ENCODE measurements at regions not wholly inside any gene's neighbourhood (a gene's known extent, or its start where the extent isn't known, plus 50 kb on each side); places are given as distances from the start of the nearest gene placed in this dataset.

DNA sequence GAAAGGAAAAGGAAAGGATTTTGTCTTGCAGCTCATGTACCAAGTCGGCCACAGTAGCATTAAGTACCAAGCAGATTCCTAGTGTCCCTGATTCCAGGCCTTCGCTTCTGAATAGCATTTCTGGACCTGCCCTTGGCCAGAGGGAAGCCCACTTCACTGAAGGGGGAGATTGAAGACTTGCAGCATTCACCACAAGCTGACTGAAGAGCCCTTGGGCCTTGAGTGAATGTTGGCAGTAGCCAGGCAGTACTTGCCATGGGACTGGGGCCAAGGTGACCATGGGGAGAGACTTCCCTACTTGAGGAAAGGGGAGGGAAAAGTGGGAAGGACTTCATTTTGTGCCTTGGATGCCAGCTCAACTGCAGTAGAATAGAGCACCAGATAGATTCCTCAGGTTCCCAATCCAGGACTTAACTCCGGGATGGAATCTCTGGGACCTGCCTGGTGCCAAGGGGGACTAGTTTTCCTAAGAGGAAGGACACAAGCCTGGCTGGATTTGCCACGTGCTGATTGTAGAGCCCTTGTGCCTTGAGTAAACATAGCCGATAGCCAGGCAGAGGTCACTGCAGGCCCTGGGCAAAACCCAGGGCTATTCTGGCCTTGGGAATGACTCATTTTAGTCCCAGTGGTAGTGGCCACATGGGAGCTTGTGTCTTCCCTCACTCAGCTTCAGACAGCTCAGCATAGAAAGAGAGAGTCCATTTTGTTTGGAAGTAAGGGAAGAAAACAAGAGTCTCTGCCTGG, 141.7 kb upstream of the KCND2 start:
- H3K27me3 ChIP-seq: no peaks in the 10 kb centered on the region
- TF ChIP-seq EP300 (IDR thresholded peaks at IDR 0.05) (no peak), POLR2A (IDR thresholded peaks at IDR 0.05) (no peak)
- TF ChIP-seq, protein P1, sequence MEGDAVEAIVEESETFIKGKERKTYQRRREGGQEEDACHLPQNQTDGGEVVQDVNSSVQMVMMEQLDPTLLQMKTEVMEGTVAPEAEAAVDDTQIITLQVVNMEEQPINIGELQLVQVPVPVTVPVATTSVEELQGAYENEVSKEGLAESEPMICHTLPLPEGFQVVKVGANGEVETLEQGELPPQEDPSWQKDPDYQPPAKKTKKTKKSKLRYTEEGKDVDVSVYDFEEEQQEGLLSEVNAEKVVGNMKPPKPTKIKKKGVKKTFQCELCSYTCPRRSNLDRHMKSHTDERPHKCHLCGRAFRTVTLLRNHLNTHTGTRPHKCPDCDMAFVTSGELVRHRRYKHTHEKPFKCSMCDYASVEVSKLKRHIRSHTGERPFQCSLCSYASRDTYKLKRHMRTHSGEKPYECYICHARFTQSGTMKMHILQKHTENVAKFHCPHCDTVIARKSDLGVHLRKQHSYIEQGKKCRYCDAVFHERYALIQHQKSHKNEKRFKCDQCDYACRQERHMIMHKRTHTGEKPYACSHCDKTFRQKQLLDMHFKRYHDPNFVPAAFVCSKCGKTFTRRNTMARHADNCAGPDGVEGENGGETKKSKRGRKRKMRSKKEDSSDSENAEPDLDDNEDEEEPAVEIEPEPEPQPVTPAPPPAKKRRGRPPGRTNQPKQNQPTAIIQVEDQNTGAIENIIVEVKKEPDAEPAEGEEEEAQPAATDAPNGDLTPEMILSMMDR (IDR thresholded peaks at IDR 0.05): no peak
- H3K27ac ChIP-seq: no peak overlapping the region
- no peak for DNase-seq (ENCODE audit: low spot score in 2 of 2)
- no peak overlapping the region for H3K4me3 ChIP-seq
- peaks cover 0 to 13% (median 0%) of the 10 kb centered on the region in 4 donors for H3K9me3 ChIP-seq
- H3K4me1 ChIP-seq: no peaks in the 10 kb centered on the region
- 79 to 96% methylated on average over 4 to 5 of the region's 5 CpGs for WGBS, 2 donors
- no peaks in the 10 kb centered on the region for H3K36me3 ChIP-seq

DNA sequence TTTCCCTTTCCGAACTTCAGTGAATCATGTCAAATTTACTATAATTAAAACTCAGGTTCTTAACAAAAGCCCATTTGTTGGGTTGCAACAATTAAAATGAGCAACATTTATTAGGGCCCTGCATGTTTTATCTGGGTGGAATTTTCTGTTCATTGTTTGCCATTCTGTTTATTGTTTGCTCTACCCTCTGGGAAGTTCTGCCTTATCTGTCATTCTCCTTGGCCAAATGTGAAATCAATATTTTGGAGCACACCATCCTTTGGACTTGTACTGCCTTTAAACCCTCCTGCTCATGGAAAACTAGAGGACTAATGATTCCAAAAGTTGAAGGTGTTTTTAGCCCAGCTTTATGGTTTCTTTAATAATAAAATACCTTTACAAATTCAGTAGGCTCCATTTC, 134.5 kb upstream of the KCND2 start:
- Histone ChIP-seq H3K36me3 (no peaks in the 10 kb centered on the region), H3K4me3 (no peak overlapping the region), H3K27ac (no peak overlapping the region), H3K4me1 (no peaks in the 10 kb centered on the region), H3K9me3 (no peaks in the 10 kb centered on the region), H3K27me3 (no peaks in the 10 kb centered on the region)
- 60 to 63% methylated on average over 1 of the region's 1 CpG for WGBS, 2 donors
- TF ChIP-seq, protein P1 (IDR thresholded peaks at IDR 0.05): no peak
- TF ChIP-seq EP300 (IDR thresholded peaks at IDR 0.05) (no peak), POLR2A (IDR thresholded peaks at IDR 0.05) (no peak)
- DNase-seq (ENCODE audit: low spot score in 2 of 2): no peak

DNA sequence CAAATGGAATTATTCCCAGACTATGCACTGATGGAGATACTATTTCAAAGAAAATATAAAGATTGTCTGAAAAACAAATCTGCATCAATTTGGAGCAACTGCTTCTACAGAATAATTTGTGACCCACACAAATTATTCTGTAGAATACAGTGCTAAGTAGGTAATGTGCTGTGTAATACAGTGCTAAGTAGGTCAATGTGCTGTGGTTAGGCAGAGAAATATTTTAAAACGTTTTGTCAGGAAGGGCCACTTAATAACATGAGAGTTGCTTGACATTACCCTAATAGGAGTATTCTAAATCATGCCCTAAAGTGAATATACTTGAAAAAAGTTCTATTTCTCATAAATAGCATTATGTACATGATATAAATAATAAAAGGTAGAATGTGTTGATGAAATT, 116.5 kb upstream of the KCND2 start:
- peaks cover 0 to 2% (median 0%) of the 10 kb centered on the region in 4 donors for H3K9me3 ChIP-seq
- TF ChIP-seq EP300 (IDR thresholded peaks at IDR 0.05) (no peak), POLR2A (IDR thresholded peaks at IDR 0.05) (no peak)
- WGBS, 2 donors: 15% methylated on average over 1 of the region's 1 CpG

GRCh38 chr7:120160166-120160565, 112.8 kb upstream of the KCND2 start:
- Histone ChIP-seq H3K27ac (no peak overlapping the region), H3K27me3 (no peaks in the 10 kb centered on the region), H3K4me3 (no peak overlapping the region), H3K36me3 (no peaks in the 10 kb centered on the region), H3K4me1 (no peaks in the 10 kb centered on the region), H3K9me3 (no peaks in the 10 kb centered on the region)
- DNase-seq (ENCODE audit: low spot score in 2 of 2): no peak
- 74 to 79% methylated on average over 2 of the region's 2 CpGs for WGBS, 2 donors
- no peak for TF ChIP-seq POLR2A (IDR thresholded peaks at IDR 0.05)
- TF ChIP-seq EP300 (IDR thresholded peaks at IDR 0.05): no peak
- TF ChIP-seq, protein P1 (IDR thresholded peaks at IDR 0.05): no peak

More for the DNA sequence above, 116.5 kb upstream of the KCND2 start:
- no peaks in the 10 kb centered on the region for H3K4me1 ChIP-seq
- H3K36me3 ChIP-seq: no peaks in the 10 kb centered on the region
- DNase-seq (ENCODE audit: low spot score in 2 of 2): no peak
- no peak overlapping the region for H3K27ac ChIP-seq
- H3K4me3 ChIP-seq: no peak overlapping the region
- H3K27me3 ChIP-seq: no peaks in the 10 kb centered on the region

DNA sequence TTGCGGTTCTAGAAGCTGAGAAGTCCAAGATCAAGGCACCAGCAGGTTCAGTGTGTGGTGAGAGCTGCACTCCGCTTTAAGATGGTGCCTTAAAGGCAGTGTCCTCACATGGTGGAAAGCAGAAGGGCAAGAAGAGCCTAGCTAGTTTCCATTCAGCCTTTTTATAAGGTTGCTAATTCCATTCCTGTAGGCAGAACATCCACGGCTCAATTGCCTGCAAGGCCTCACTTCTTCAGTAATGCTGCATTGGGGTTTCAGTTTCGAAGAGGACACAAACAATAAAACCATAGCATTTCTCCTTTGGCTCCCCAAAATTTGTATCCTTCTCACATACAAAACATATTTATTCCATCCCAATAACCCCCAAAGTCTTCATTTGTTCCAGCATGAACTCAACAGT, 109.5 kb upstream of the KCND2 start:
- no peak overlapping the region for H3K27ac ChIP-seq
- no peaks in the 10 kb centered on the region for H3K27me3 ChIP-seq
- no peak for TF ChIP-seq EP300 (IDR thresholded peaks at IDR 0.05)
- no peak for TF ChIP-seq POLR2A (IDR thresholded peaks at IDR 0.05)
- TF ChIP-seq, protein P1 (IDR thresholded peaks at IDR 0.05): no peak
- no peak overlapping the region for H3K4me3 ChIP-seq
- H3K4me1 ChIP-seq: no peaks in the 10 kb centered on the region
- no peaks in the 10 kb centered on the region for H3K36me3 ChIP-seq
- no peak for DNase-seq (ENCODE audit: low spot score in 2 of 2)
- 88 to 97% methylated on average over 4 of the region's 4 CpGs for WGBS, 2 donors
- no peaks in the 10 kb centered on the region for H3K9me3 ChIP-seq

Measured in tibial nerve (tissue), 4 donors.